ENCODE measurements at regions not wholly inside any gene's neighbourhood (a gene's known extent, or its start where the extent isn't known, plus 50 kb on each side); places are given as distances from the start of the nearest gene placed in this dataset.

DNA sequence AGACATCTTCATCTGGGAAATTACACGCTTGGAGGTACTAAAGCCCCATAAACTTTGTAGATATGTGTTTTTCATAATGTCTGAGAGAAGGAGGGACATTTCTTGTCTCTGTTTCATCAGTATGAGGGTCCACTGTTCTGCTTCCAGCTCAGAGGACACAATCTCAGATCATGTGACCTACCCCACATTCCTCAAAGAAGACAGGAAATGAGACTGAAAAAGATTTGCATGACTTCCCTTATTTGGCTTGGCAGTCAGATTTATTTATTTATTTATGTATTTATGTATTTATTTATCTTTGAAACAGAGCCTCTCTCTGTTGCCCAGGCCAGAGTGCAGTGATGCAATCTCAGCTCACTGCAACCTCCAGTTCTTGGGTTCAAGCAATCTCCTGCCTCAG lies 463.7 kb upstream of the RGPD4 start:
- no peaks in the 10 kb centered on the region for H3K36me3 ChIP-seq (replicated peaks in 1 of 2; ENCODE audit: control insufficient read depth in 2 of 2, insufficient read depth in 2 of 2, low read length in 2 of 2)
- no peak overlapping the region for H2BK5ac ChIP-seq (ENCODE audit: low read length)
- H3K4me1 ChIP-seq (ENCODE audit: control insufficient read depth in 2 of 2, insufficient read depth in 1 of 2, low read depth in 1 of 2, low read length in 2 of 2), result no peaks in the 10 kb centered on the region
- H3K9ac ChIP-seq (ENCODE audit: low read depth, low read length, poor library complexity), result no peak overlapping the region
- no peak overlapping the region for H2BK120ac ChIP-seq (ENCODE audit: low read depth, low read length)
- H3K4me2 ChIP-seq (ENCODE audit: insufficient read depth, low read length, poor library complexity, severe bottlenecking), result no peak overlapping the region
- H3K27ac ChIP-seq (replicated peaks; ENCODE audit: low read length), result no peak overlapping the region
- no peak overlapping the region for H2BK12ac ChIP-seq (ENCODE audit: low read length)
- H2AFZ ChIP-seq (ENCODE audit: low read length), result no peak overlapping the region
- H3K9me3 ChIP-seq (replicated peaks in 1 of 2; ENCODE audit: control insufficient read depth in 2 of 2, insufficient read depth in 1 of 2, low read depth in 1 of 2, low read length in 2 of 2), result no peaks in the 10 kb centered on the region
- no peak for DNase-seq (ENCODE audit: low spot score)
- no peaks in the 10 kb centered on the region for H3K27me3 ChIP-seq (ENCODE audit: control insufficient read depth in 3 of 3, insufficient read depth in 3 of 3, low read depth in 1 of 3, low read length in 3 of 3)
- H2BK15ac ChIP-seq (ENCODE audit: low read length), result no peak overlapping the region
- WGBS, 2 donors (ENCODE audit: extremely low coverage in 2 of 2, insufficient read length in 2 of 2, insufficient replicate concordance in 1 of 2), result no CpG with 5 or more reads among the region's 1 CpG
- no peak overlapping the region for H2AK5ac ChIP-seq (ENCODE audit: low read depth, low read length)
- no peak overlapping the region for H4K8ac ChIP-seq (ENCODE audit: low read depth, low read length)
- H3K18ac ChIP-seq (ENCODE audit: low read length), result no peak overlapping the region
- no peak overlapping the region for H3K4me3 ChIP-seq (ENCODE audit: low read length in 2 of 2)
- no peak overlapping the region for H3K23ac ChIP-seq (ENCODE audit: low read depth, low read length, poor library complexity)
- no peak overlapping the region for H3K4ac ChIP-seq (ENCODE audit: low read length)
- no peaks in the 10 kb centered on the region for H3K79me1 ChIP-seq (ENCODE audit: low read depth, low read length)
- H4K91ac ChIP-seq (ENCODE audit: low read depth, low read length, poor library complexity), result no peak overlapping the region
- H3K14ac ChIP-seq (ENCODE audit: low read length), result no peak overlapping the region

GRCh38 chr2:107363806-107364205 lies 462.9 kb upstream of the RGPD4 start:
- Histone ChIP-seq H2BK15ac (ENCODE audit: low read length) (no peak overlapping the region), H3K27me3 (ENCODE audit: control insufficient read depth in 3 of 3, insufficient read depth in 3 of 3, low read depth in 1 of 3, low read length in 3 of 3) (no peaks in the 10 kb centered on the region), H4K8ac (ENCODE audit: low read depth, low read length) (no peak overlapping the region), H3K4me2 (ENCODE audit: insufficient read depth, low read length, poor library complexity, severe bottlenecking) (no peak overlapping the region), H3K23ac (ENCODE audit: low read depth, low read length, poor library complexity) (no peak overlapping the region), H3K18ac (ENCODE audit: low read length) (no peak overlapping the region), H2AFZ (ENCODE audit: low read length) (no peak overlapping the region), H3K9ac (ENCODE audit: low read depth, low read length, poor library complexity) (no peak overlapping the region), H3K4me1 (ENCODE audit: control insufficient read depth in 2 of 2, insufficient read depth in 1 of 2, low read depth in 1 of 2, low read length in 2 of 2) (no peaks in the 10 kb centered on the region), H3K4me3 (ENCODE audit: low read length in 2 of 2) (no peak overlapping the region), H3K4ac (ENCODE audit: low read length) (no peak overlapping the region), H2BK120ac (ENCODE audit: low read depth, low read length) (no peak overlapping the region), H3K14ac (ENCODE audit: low read length) (no peak overlapping the region), H2AK5ac (ENCODE audit: low read depth, low read length) (no peak overlapping the region), H4K91ac (ENCODE audit: low read depth, low read length, poor library complexity) (no peak overlapping the region), H3K79me1 (ENCODE audit: low read depth, low read length) (no peaks in the 10 kb centered on the region), H2BK12ac (ENCODE audit: low read length) (no peak overlapping the region), H3K27ac (replicated peaks; ENCODE audit: low read length) (no peak overlapping the region), H2BK5ac (ENCODE audit: low read length) (no peak overlapping the region), H3K9me3 (replicated peaks in 1 of 2; ENCODE audit: control insufficient read depth in 2 of 2, insufficient read depth in 1 of 2, low read depth in 1 of 2, low read length in 2 of 2) (no peaks in the 10 kb centered on the region), H3K36me3 (replicated peaks in 1 of 2; ENCODE audit: control insufficient read depth in 2 of 2, insufficient read depth in 2 of 2, low read length in 2 of 2) (no peaks in the 10 kb centered on the region)
- WGBS, 2 donors (ENCODE audit: extremely low coverage in 2 of 2, insufficient read length in 2 of 2, insufficient replicate concordance in 1 of 2), result no CpG with 5 or more reads among the region's 2 CpGs
- DNase-seq (ENCODE audit: low spot score), result no peak

GRCh38 chr2:107364361-107364950 lies 462.2 kb upstream of the RGPD4 start:
- Histone ChIP-seq H4K8ac (ENCODE audit: low read depth, low read length) (no peak overlapping the region), H2AFZ (ENCODE audit: low read length) (no peak overlapping the region), H3K27ac (replicated peaks; ENCODE audit: low read length) (no peak overlapping the region), H2BK120ac (ENCODE audit: low read depth, low read length) (no peak overlapping the region), H3K14ac (ENCODE audit: low read length) (no peak overlapping the region), H2BK5ac (ENCODE audit: low read length) (no peak overlapping the region), H3K4me1 (ENCODE audit: control insufficient read depth in 2 of 2, insufficient read depth in 1 of 2, low read depth in 1 of 2, low read length in 2 of 2) (no peaks in the 10 kb centered on the region), H3K36me3 (replicated peaks in 1 of 2; ENCODE audit: control insufficient read depth in 2 of 2, insufficient read depth in 2 of 2, low read length in 2 of 2) (no peaks in the 10 kb centered on the region), H3K9me3 (replicated peaks in 1 of 2; ENCODE audit: control insufficient read depth in 2 of 2, insufficient read depth in 1 of 2, low read depth in 1 of 2, low read length in 2 of 2) (no peaks in the 10 kb centered on the region), H3K18ac (ENCODE audit: low read length) (no peak overlapping the region), H3K27me3 (ENCODE audit: control insufficient read depth in 3 of 3, insufficient read depth in 3 of 3, low read depth in 1 of 3, low read length in 3 of 3) (no peaks in the 10 kb centered on the region), H3K9ac (ENCODE audit: low read depth, low read length, poor library complexity) (no peak overlapping the region), H3K79me1 (ENCODE audit: low read depth, low read length) (no peaks in the 10 kb centered on the region), H3K4me2 (ENCODE audit: insufficient read depth, low read length, poor library complexity, severe bottlenecking) (no peak overlapping the region), H2AK5ac (ENCODE audit: low read depth, low read length) (no peak overlapping the region), H3K23ac (ENCODE audit: low read depth, low read length, poor library complexity) (no peak overlapping the region), H4K91ac (ENCODE audit: low read depth, low read length, poor library complexity) (no peak overlapping the region), H2BK12ac (ENCODE audit: low read length) (no peak overlapping the region), H2BK15ac (ENCODE audit: low read length) (no peak overlapping the region), H3K4ac (ENCODE audit: low read length) (no peak overlapping the region), H3K4me3 (ENCODE audit: low read length in 2 of 2) (no peak overlapping the region)
- DNase-seq (ENCODE audit: low spot score), result no peak
- WGBS, 2 donors (ENCODE audit: extremely low coverage in 2 of 2, insufficient read length in 2 of 2, insufficient replicate concordance in 1 of 2), result no CpG with 5 or more reads among the region's 4 CpGs

DNA sequence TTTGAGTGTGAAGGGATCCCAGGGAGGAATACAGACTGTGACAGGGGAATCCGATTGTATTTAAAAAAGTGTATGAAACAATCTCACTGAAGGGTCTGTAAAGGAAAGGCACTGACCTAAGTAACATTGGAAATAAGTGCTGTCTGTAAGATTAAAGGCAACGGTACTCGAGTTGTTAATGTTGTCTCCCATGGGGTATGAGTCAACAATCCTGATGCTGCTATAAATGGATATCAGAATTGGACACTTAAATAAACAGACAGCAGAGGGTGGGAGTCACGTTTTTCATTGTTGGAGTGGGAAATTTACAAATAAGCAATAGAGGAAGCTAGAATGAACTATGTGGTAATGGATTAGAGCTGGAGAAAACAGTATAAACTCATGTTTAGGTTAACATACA lies 452.4 kb upstream of the RGPD4 start:
- Histone ChIP-seq H3K79me1 (ENCODE audit: low read depth, low read length) (no peaks in the 10 kb centered on the region), H3K14ac (ENCODE audit: low read length) (no peak overlapping the region), H3K18ac (ENCODE audit: low read length) (no peak overlapping the region), H3K4me2 (ENCODE audit: insufficient read depth, low read length, poor library complexity, severe bottlenecking) (no peak overlapping the region), H3K9me3 (replicated peaks in 1 of 2; ENCODE audit: control insufficient read depth in 2 of 2, insufficient read depth in 1 of 2, low read depth in 1 of 2, low read length in 2 of 2) (no peaks in the 10 kb centered on the region), H2BK15ac (ENCODE audit: low read length) (no peak overlapping the region), H2AFZ (ENCODE audit: low read length) (no peak overlapping the region), H3K23ac (ENCODE audit: low read depth, low read length, poor library complexity) (no peak overlapping the region), H2BK12ac (ENCODE audit: low read length) (no peak overlapping the region), H2BK120ac (ENCODE audit: low read depth, low read length) (no peak overlapping the region), H3K27me3 (ENCODE audit: control insufficient read depth in 3 of 3, insufficient read depth in 3 of 3, low read depth in 1 of 3, low read length in 3 of 3) (no peaks in the 10 kb centered on the region), H3K4ac (ENCODE audit: low read length) (no peak overlapping the region), H2AK5ac (ENCODE audit: low read depth, low read length) (no peak overlapping the region), H3K36me3 (replicated peaks in 1 of 2; ENCODE audit: control insufficient read depth in 2 of 2, insufficient read depth in 2 of 2, low read length in 2 of 2) (no peaks in the 10 kb centered on the region), H4K91ac (ENCODE audit: low read depth, low read length, poor library complexity) (no peak overlapping the region), H3K9ac (ENCODE audit: low read depth, low read length, poor library complexity) (no peak overlapping the region), H3K4me1 (ENCODE audit: control insufficient read depth in 2 of 2, insufficient read depth in 1 of 2, low read depth in 1 of 2, low read length in 2 of 2) (no peaks in the 10 kb centered on the region), H2BK5ac (ENCODE audit: low read length) (no peak overlapping the region), H4K8ac (ENCODE audit: low read depth, low read length) (no peak overlapping the region), H3K27ac (replicated peaks; ENCODE audit: low read length) (no peak overlapping the region), H3K4me3 (ENCODE audit: low read length in 2 of 2) (no peak overlapping the region)
- no peak for DNase-seq (ENCODE audit: low spot score)
- no CpG with 5 or more reads among the region's 4 CpGs for WGBS, 2 donors (ENCODE audit: extremely low coverage in 2 of 2, insufficient read length in 2 of 2, insufficient replicate concordance in 1 of 2)
